ENCODE measurements at regions not wholly inside any gene's neighbourhood (a gene's known extent, or its start where the extent isn't known, plus 50 kb on each side); places are given as distances from the start of the nearest gene placed in this dataset.

DNA sequence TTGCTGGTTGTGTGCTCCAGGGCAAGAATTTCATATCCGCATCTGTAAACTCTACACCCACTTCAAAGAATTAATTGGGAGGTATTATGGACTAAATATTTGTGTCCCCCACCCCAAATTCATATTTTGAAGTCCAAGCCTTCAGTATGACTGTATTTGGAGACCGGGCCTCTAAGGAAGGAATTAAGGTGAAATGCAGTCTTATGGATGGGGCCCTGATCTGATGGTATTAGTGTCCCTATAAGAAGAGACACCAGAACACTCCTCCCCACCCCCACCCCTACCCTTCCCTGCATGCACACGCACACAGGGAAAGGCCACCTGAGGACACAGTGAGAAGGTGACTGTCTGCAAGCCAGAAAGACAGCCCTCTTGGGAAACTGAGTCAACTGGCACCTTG is 332.4 kb downstream of the RPS6KC1 start:
- TF ChIP-seq, protein P1, sequence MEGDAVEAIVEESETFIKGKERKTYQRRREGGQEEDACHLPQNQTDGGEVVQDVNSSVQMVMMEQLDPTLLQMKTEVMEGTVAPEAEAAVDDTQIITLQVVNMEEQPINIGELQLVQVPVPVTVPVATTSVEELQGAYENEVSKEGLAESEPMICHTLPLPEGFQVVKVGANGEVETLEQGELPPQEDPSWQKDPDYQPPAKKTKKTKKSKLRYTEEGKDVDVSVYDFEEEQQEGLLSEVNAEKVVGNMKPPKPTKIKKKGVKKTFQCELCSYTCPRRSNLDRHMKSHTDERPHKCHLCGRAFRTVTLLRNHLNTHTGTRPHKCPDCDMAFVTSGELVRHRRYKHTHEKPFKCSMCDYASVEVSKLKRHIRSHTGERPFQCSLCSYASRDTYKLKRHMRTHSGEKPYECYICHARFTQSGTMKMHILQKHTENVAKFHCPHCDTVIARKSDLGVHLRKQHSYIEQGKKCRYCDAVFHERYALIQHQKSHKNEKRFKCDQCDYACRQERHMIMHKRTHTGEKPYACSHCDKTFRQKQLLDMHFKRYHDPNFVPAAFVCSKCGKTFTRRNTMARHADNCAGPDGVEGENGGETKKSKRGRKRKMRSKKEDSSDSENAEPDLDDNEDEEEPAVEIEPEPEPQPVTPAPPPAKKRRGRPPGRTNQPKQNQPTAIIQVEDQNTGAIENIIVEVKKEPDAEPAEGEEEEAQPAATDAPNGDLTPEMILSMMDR (IDR thresholded peaks at IDR 0.05): no peak
- no peak for DNase-seq
- Mint-ChIP-seq H3K27me3 (ENCODE audit: insufficient read depth) (peaks cover 6% of the 10 kb centered on the region; the same call in 1 of the 2 replicates), H3K36me3 (ENCODE audit: low read depth) (no peaks in the 10 kb centered on the region), H3K9me3 (peaks cover 4% of the 10 kb centered on the region; the same call in 1 of the 2 replicates), H3K27ac (no peak overlapping the region), H3K4me3 (no peak overlapping the region), H3K4me1 (ENCODE audit: low read depth) (no peaks in the 10 kb centered on the region)

DNA sequence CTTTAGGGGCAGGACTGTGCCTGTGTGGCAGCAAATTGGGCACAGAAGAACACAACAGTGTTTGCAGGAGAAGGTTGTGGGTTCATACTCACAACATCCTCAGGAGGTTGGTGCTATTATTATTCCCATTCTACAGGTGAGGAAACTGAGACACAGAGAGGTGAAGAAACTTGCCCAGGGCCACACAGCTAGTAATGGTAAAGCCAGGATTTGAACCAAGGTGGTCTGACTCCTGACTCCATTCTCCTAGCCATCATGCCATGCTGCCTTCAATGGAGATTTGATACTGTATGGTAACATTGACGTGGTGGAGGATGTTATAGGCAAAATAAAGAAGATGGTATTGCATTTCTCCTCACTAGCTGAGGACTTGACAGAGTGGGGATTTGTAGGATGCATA is 334.2 kb downstream of the RPS6KC1 start:
- H3K4me3 Mint-ChIP-seq: no peak overlapping the region

DNA sequence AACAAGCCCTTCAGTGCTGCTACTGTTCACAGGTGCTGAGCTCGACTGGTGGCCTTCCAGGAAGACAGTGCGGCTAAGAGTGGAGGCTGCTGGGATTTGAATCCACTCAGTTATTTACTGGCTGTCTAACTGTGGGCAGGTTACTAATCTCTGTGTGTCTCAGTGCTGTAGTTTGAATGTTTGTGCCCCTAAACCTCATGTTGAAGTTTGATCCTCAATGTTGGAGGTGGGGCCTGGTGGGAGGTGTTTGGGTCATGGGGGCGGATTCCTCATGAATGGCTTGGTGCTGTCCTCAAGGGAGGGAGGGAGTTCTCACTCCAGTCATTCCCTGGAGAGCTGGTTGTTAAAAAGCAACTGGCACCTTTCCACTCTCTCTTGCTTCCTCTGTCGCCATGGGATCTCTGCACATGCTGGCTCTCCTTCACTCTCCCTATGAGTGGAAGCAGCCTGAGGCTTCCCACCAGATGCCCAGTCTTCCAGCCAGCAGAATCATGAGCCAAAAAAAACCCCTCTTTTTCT is 334.8 kb downstream of the RPS6KC1 start:
- H3K36me3 Mint-ChIP-seq (ENCODE audit: low read depth): no peaks in the 10 kb centered on the region
- H3K9me3 Mint-ChIP-seq: peaks cover 4% of the 10 kb centered on the region; the same call in 1 of the 2 replicates
- no peak for DNase-seq
- TF ChIP-seq, protein P1 (IDR thresholded peaks at IDR 0.05): no peak
- H3K27ac Mint-ChIP-seq: no peak overlapping the region
- no peak overlapping the region for H3K4me3 Mint-ChIP-seq
- H3K4me1 Mint-ChIP-seq (ENCODE audit: low read depth): no peaks in the 10 kb centered on the region
- peaks cover 6% of the 10 kb centered on the region; the same call in 1 of the 2 replicates for H3K27me3 Mint-ChIP-seq (ENCODE audit: insufficient read depth)

More for the DNA sequence above, 334.2 kb downstream of the RPS6KC1 start:
- no peak for DNase-seq
- Mint-ChIP-seq H3K27ac (no peak overlapping the region), H3K9me3 (peaks cover 4% of the 10 kb centered on the region; the same call in 1 of the 2 replicates), H3K27me3 (ENCODE audit: insufficient read depth) (peaks cover 6% of the 10 kb centered on the region; the same call in 1 of the 2 replicates), H3K4me1 (ENCODE audit: low read depth) (no peaks in the 10 kb centered on the region), H3K36me3 (ENCODE audit: low read depth) (no peaks in the 10 kb centered on the region)
- TF ChIP-seq, protein P1 (IDR thresholded peaks at IDR 0.05): no peak

DNA sequence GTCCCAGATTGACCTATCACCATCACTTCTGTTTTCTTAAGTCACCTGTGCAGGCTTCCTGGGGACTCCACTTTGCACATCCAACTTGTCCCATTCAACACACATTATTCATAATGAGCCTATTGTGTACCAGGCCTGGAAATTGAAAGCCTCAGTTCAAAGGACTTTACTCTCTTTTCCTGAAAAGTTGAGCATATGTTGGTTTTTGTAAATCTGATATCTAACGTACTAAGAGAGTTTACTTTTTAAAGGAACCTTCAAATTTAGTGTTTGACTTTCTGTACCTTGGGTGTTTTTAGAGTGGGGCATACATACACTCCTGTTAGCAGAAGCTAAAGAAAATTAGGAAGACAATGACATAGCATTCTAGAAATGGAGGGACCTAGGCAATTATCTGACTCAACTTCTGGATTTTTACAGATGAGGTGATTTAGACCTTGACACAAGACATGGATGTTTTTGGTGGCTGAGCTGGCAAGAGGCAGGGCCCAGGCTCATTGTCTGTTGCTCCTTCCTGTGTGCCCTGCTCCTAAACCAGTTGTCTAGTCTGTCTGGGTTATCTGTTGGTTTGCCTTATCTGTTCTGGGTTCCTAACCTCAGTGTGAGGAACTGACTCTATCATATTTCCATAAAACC is 336.5 kb downstream of the RPS6KC1 start:
- no peak overlapping the region for H3K4me3 Mint-ChIP-seq
- no peak overlapping the region for H3K27ac Mint-ChIP-seq
- peaks cover 4% of the 10 kb centered on the region; the same call in 1 of the 2 replicates for H3K9me3 Mint-ChIP-seq
- peaks cover 6% of the 10 kb centered on the region for H3K27me3 Mint-ChIP-seq (ENCODE audit: insufficient read depth)
- TF ChIP-seq, protein P1 (IDR thresholded peaks at IDR 0.05): no peak
- no peaks in the 10 kb centered on the region for H3K4me1 Mint-ChIP-seq (ENCODE audit: low read depth)
- no peak for DNase-seq
- H3K36me3 Mint-ChIP-seq (ENCODE audit: low read depth): no peaks in the 10 kb centered on the region

DNA sequence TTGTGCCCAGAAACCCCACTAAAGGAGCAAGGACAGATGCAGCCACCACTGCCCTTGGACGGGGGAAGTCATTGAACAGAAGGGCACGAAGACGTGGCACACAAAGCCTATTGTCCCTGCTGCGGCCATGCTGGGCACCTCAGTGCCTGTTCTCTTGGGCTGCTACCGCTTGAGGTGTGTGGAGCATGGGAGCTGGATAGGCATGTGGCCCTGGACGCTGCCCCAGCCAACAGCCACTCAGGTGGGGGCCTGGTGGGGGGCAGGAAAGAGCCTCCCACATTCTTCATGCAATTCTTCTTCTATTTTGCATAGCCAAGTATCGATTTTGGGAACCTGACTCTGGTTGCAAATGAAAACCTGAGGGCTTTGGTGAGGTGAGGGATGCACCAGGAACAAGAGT is 337.2 kb downstream of the RPS6KC1 start:
- no peak overlapping the region for H3K4me3 Mint-ChIP-seq
- no peak overlapping the region for H3K27ac Mint-ChIP-seq
- TF ChIP-seq, protein P1 (IDR thresholded peaks at IDR 0.05): no peak
- H3K27me3 Mint-ChIP-seq (ENCODE audit: insufficient read depth): peaks cover 6% of the 10 kb centered on the region
- no peaks in the 10 kb centered on the region for H3K36me3 Mint-ChIP-seq (ENCODE audit: low read depth)
- no peaks in the 10 kb centered on the region for H3K4me1 Mint-ChIP-seq (ENCODE audit: low read depth)
- no peak for DNase-seq
- peaks cover 4% of the 10 kb centered on the region; the same call in 1 of the 2 replicates for H3K9me3 Mint-ChIP-seq

Measured in HFFc6 (cell line).